ENCODE measurements at regions not wholly inside any gene's neighbourhood (a gene's known extent, or its start where the extent isn't known, plus 50 kb on each side); places are given as distances from the start of the nearest gene placed in this dataset.

DNA sequence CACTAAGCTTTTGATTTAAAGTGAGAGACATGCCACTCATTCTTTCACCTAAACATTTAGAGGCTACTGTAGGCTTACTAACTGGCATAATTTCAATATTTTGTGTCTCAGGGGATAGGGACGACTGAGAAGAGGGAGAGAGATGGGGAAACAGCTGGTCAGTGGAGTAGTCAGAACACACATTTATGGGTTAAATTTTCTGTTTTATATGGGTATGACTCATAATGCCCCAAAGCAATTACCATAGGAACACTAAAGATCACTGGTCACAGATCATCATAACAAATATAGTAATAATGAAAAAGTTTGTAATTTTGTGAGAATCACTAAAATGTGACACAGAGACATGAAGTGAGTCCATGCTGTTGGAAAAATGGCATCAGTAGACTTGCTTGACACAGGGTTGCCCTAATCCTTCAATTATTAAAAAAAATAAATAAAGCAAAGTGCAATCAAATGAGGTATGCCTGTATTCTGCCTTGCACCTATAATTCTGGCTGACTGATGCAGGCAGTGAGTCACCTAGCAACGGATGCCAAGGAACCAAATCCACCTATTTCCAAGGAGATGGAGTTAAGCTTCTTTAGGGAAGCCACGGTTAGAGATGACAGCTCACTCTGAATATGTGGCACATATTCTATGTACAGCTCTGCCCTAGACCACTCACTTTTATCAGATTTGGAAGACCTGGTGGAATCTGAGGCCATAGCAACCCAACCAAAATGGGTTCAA is 166.1 kb downstream of the MARCHF11 start:
- DNase-seq (ENCODE audit: low read depth) = peak; percentile 92

DNA sequence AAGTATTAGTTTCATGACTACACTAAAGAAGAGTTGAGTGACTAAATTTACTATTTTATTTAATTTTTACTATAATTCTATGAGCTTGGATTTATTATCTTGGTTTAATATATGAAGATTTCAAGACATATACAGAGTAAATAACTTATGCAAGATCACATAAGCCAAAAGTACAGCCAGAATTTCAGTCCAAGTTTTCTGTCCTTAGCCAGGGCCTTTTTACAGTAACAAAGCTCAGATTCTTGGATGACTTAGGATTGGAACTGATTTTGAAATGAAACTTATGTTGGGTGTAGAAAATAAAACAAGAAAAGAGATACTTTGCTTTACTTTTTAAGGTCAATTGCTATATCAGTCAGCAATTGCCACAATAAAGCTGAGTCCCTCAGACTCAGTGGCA is 170.3 kb downstream of the MARCHF11 start:
- DNase-seq (ENCODE audit: low read depth) = no peak

DNA sequence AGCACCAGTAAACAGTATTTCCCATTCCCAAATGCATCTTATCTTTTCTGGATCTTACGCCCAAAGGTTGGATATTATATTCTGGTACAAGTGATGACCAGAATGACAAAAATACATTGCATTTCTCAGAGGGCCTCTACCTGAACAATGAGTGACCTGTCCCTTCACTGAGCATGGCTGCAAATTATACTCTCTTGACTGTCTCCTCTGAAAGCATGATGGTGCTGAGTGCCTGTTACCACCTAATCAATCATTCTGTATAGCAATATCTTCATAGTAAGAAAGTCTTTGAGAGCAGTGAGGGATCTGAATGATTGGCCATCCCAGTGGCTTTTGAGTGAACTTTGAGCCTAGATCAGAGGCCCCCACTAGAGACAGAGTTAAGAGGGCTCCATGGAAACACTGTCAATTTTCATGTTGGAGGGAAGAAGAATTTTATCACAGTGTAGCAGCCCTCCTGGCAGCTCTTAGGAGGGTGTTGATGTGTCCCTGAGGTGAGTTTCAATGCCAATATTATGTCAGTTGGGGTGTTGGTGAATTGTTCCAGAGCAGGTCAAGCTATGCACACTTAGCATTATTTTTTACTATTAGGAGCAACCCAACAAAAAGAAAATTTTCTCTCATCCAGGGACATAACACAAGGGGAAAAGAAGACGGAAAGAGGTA is 171.7 kb downstream of the MARCHF11 start:
- DNase-seq (ENCODE audit: low read depth) = no peak

DNA sequence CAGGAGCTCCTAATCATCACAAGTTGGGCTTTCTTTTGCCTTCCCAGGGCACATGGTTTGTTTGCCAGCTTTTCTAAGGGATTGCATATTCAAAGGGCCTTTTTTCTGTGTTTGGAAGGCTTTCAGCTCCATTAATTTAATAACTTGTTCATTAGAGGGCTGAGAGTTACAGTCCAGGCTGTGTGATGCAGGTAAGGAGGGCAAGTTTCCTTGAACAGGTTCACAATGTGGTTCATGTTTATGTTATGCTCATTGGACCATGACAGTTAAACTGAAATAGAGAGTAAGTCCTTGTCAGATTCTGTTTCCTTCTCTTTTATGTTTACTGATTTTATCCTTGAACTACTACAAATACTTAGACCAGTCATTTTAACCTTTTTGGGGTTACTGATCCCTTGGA is 174.4 kb downstream of the MARCHF11 start:
- DNase-seq (ENCODE audit: low read depth) = peak; percentile 63

DNA sequence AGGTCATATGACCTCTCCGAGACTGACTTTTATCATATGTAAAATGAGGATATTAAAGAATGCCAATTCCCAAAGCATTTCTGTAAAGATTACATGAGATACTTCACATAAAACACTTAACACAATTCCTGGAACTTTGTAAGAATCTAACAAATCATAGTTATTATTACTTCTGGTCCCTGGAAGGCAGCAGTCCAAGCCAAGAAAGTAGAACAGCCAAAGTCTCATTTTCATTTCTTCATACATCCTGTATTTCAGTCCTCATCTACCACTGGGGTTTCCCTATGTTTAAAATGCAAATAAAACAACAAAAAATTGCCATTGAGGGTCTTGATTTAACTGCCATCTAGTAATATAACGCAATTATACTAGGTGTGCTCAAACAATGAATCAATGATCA is 179.5 kb downstream of the MARCHF11 start:
- no peak for DNase-seq (ENCODE audit: low read depth)

DNA sequence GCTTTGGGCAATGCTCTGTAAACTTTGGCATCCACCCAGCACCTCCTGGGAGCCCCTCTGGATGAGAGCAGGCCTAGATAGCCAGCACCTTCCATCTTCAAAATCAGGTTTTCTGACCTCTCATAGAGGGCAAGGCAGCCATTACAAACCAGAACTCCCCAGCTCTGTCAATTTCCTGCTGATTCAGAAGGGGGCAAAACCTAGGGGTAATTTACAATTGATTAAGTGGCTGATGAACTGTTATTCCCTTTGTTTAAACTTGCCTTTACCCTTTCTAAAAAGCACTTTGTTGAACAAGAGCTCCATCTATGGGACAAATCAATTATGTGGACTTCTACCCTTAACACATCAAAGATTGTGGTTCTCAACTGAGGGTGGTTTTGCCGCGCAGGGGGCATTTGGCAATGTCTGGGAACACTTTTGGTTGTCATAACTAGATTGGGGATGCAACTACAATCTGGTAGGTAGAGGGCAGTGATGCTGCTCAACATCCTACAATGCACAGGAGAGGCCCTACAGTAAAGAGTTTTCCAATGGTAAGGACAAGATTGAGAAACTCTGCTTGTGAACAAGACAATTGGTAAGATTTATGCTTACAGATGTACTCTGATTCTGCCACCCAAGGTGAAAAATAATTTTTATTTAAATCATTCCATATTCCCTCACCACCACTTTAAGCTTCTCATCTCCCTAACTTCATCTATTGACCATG is 184.1 kb downstream of the MARCHF11 start:
- DNase-seq (ENCODE audit: low read depth) = peak; percentile 61

DNA sequence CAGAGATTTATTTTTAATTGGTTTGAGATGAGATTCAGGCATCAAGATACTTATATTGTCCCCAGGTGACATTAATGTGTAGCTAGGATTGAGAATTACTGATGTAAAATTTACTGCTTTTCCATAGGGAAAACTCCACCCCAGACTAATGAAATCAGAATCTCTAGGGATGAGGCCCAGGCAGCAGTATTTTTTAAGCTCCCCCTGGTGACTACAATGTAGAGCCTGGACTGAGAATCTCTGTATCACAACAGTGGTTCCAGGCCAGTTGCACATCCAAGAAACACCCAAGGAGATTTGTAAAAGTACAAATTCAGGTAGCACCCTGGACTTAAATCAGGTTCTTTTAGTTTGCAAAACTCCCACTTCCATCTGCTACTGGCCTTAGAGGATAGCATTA is 185.7 kb downstream of the MARCHF11 start:
- no peak for DNase-seq (ENCODE audit: low read depth)

DNA sequence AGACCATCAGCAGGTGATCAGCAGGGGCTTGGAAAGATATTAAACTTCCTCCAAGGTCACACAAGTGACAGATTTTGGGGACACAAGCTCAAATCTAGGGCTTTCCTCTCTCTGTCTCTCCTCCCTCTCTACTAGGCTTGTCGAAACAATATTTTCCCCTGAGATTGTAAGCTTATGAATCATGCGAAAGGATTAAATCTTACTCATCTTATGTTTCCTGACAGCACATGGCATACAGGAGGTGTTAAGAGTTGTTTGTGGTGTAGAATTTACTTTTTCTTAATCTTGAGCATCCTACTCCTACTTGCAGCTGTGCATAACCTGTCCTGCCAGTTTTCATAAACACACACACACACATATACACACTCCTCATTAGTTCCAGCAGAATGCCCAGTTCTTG is 186.3 kb downstream of the MARCHF11 start:
- peak; percentile 80 for DNase-seq (ENCODE audit: low read depth)

DNA sequence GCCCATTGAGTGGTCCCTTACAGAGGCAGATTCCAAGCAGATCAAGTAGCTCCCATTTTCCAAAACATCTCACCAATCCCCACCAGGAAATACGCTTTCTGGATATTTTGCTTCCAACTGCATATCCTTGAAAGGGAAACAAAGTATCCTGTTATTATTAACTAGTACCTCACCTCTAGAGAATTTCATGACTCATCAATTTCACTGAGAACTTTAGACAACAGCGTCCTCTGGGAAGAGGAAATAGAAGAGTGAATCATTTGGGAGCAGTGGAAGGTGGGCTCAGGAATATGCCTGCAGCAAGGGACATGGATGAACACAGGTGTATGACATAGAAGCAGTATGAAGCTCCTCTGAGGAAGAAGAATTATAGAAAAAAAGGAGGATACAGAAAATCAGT is 186.7 kb downstream of the MARCHF11 start:
- peak; percentile 85 for DNase-seq (ENCODE audit: low read depth)

DNA sequence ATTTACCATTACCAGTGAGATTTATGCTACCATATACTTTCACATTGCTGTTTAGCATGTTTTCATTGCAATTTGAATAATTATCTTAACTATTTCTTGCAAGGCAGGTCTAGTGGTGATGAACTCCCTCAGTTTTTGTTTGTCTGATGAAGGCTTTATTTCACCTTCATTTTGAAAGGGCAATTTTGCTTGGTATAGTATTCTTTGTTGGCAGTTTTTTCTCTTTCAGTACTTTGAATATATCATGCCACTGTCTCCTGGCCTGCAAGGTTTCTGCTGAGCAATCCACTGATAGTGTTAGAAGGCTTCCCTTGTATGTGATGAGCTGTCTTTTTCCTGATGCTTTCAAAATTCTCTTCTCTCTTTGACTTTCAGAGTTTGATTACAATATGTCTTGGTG is 188.0 kb downstream of the MARCHF11 start:
- no peak for DNase-seq (ENCODE audit: low read depth)

Measured in M059J (cell line).